H1 (cell line): ENCODE measurements at regions not wholly inside any gene's neighbourhood (a gene's known extent, or its start where the extent isn't known, plus 50 kb on each side); places are given as distances from the start of the nearest gene placed in this dataset.

Source experiments
- CBX5 ChIP-seq: fragments of 300-800, 300-1000 bp; sonication (generic); IDR thresholded peaks from 2 replicates; pipeline ENCODE4 v1.7.1; 2016; ENCODE audit warnings: antibody characterized with exemption, low read length, low read depth
- CTBP2 ChIP-seq: IDR thresholded peaks from 2 replicates; pipeline ENCODE4 v1.7.0; 2011; ENCODE audit warnings: borderline replicate concordance, mild to moderate bottlenecking, moderate library complexity, mixed read lengths, low read length; ENCODE audit not compliant: insufficient read depth, insufficient read length
- EGR1 ChIP-seq: IDR thresholded peaks from 2 replicates; pipeline ENCODE4 v1.6.1; 2011; ENCODE audit warnings: low read depth, low read length, borderline replicate concordance
- SRF ChIP-seq: IDR thresholded peaks from 2 replicates; pipeline ENCODE4 v1.6.1; 2011; ENCODE audit warnings: mild to moderate bottlenecking, low read depth, low read length, moderate library complexity
- YY1 ChIP-seq: IDR thresholded peaks from 2 replicates; pipeline ENCODE4 v1.6.1; 2011; ENCODE audit warnings: low read depth, mild to moderate bottlenecking, low read length
- TF ChIP-seq, protein P1 (sequence below): IDR thresholded peaks from 2 replicates; pipeline ENCODE4 v1.6.1; 2012; ENCODE audit warnings: low read length, inconsistent platforms

DNA sequence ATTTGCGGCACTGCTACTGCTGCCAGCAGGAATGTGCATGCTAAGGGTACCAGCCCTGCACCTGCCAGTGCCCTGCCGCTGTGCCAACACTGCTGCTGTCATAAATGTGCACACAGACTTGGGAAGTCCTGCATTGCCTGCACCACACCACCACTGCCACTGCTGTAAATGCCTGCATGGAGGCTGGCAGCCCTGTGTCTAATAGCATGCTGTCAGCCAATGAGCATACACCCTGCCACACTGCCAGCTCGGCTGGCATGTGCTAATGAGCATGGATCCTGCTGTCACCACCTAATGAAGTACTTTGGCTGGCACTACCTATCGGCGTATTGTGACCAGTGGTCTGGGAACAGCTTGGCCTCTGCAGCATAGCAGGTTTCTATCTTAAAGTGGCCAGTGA is 981.8 kb upstream of the GBE1 start (continued):
- TF ChIP-seq CBX5 (no peak), SRF (no peak), EGR1 (no peak), YY1 (no peak), CTBP2 (no peak)
- TF ChIP-seq, protein P1, sequence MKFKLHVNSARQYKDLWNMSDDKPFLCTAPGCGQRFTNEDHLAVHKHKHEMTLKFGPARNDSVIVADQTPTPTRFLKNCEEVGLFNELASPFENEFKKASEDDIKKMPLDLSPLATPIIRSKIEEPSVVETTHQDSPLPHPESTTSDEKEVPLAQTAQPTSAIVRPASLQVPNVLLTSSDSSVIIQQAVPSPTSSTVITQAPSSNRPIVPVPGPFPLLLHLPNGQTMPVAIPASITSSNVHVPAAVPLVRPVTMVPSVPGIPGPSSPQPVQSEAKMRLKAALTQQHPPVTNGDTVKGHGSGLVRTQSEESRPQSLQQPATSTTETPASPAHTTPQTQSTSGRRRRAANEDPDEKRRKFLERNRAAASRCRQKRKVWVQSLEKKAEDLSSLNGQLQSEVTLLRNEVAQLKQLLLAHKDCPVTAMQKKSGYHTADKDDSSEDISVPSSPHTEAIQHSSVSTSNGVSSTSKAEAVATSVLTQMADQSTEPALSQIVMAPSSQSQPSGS: no peak
